Chondrocyte (in vitro differentiated cells): ENCODE measurements at regions not wholly inside any gene's neighbourhood (a gene's known extent, or its start where the extent isn't known, plus 50 kb on each side); places are given as distances from the start of the nearest gene placed in this dataset.
"Not testable (repeated sequence)": the region's sequence is repeated elsewhere in the genome, so short reads cannot be mapped to it uniquely, and the experiment has no call there.

Experiments used
- DNase-seq: peaks from one replicate; pipeline ENCODE4 v3.0.0; 2021; ENCODE audit warnings: mixed read lengths, low spot score
- H3K27ac Mint-ChIP-seq: one replicate; pipeline ENCODE4 v1.8.0; 2021; ENCODE audit warnings: mild to moderate bottlenecking, moderate library complexity, mixed read lengths; ENCODE audit not compliant: unreplicated experiment
- H3K27me3 Mint-ChIP-seq: 2 replicates; pipeline ENCODE4 v1.8.0; 2021; ENCODE audit warnings: low read depth, mixed read lengths
- H3K36me3 Mint-ChIP-seq: 2 replicates; pipeline ENCODE4 v1.8.0; 2021; ENCODE audit warnings: low read depth, mixed read lengths
- H3K4me1 Mint-ChIP-seq: 2 replicates; pipeline ENCODE4 v1.8.0; 2021; ENCODE audit warnings: low read depth, mild to moderate bottlenecking, mixed read lengths
- H3K4me3 Mint-ChIP-seq: one replicate; pipeline ENCODE4 v1.8.0; 2021; ENCODE audit warnings: mild to moderate bottlenecking, moderate library complexity, mixed read lengths; ENCODE audit not compliant: unreplicated experiment
- H3K9me3 Mint-ChIP-seq: 2 replicates; pipeline ENCODE4 v1.8.0; 2021; ENCODE audit warnings: low read depth, mixed read lengths
- CTCF ChIP-seq: fragments of 200-600 bp; sonication (generic); IDR thresholded peaks from 2 replicates; pipeline ENCODE4 v1.5.0; 2021; ENCODE audit warnings: antibody characterized with exemption, mild to moderate bottlenecking, moderate library complexity

GRCh38 chr5:50343715-50344114 lies 97.4 kb downstream of the EMB start:
- no peak overlapping the region for H3K27ac Mint-ChIP-seq
- TF ChIP-seq CTCF, result no peak
- no peak overlapping the region for H3K4me3 Mint-ChIP-seq
- no peak for DNase-seq
- H3K9me3 Mint-ChIP-seq, result peaks cover 9% of the 10 kb centered on the region
- no peaks in the 10 kb centered on the region for H3K36me3 Mint-ChIP-seq
- peaks cover 5% of the 10 kb centered on the region for H3K4me1 Mint-ChIP-seq
- no peaks in the 10 kb centered on the region for H3K27me3 Mint-ChIP-seq

- Mint-ChIP-seq H3K36me3 (no peaks in the 10 kb centered on the region), H3K27me3 (no peaks in the 10 kb centered on the region), H3K4me3 (no peak overlapping the region), H3K9me3 (peaks cover 12% of the 10 kb centered on the region), H3K4me1 (peaks cover 5% of the 10 kb centered on the region), H3K27ac (no peak overlapping the region)
- no peak for DNase-seq
- TF ChIP-seq CTCF, result no peak
Measured at GRCh38 chr5:50340757-50341156, 100.3 kb downstream of the EMB start.

- peak; percentile 53 for DNase-seq
- H3K9me3 Mint-ChIP-seq, result peaks cover 22% of the 10 kb centered on the region
- H3K4me1 Mint-ChIP-seq, H3K27me3 Mint-ChIP-seq, H3K36me3 Mint-ChIP-seq, H3K27ac Mint-ChIP-seq, H3K4me3 Mint-ChIP-seq: not testable (repeated sequence)
Measured at GRCh38 chr5:50330633-50331032, 110.5 kb downstream of the EMB start.

- no peaks in the 10 kb centered on the region for H3K4me1 Mint-ChIP-seq
- no peak for DNase-seq
- peaks cover 19% of the 10 kb centered on the region for H3K9me3 Mint-ChIP-seq
- no peak for TF ChIP-seq CTCF
- H3K27ac Mint-ChIP-seq, result no peak overlapping the region
- H3K27me3 Mint-ChIP-seq, result peaks cover 1% of the 10 kb centered on the region
- no peaks in the 10 kb centered on the region for H3K36me3 Mint-ChIP-seq
- no peak overlapping the region for H3K4me3 Mint-ChIP-seq
Measured at GRCh38 chr5:50328193-50328729, 112.8 kb downstream of the EMB start.

GRCh38 chr5:50325237-50325832 lies 115.8 kb downstream of the EMB start:
- TF ChIP-seq CTCF, result peak; percentile 93
- H3K4me1 Mint-ChIP-seq, result no peaks in the 10 kb centered on the region
- peaks cover 2% of the 10 kb centered on the region for H3K9me3 Mint-ChIP-seq
- H3K27ac Mint-ChIP-seq, result no peak overlapping the region
- no peak for DNase-seq
- H3K36me3 Mint-ChIP-seq, result no peaks in the 10 kb centered on the region
- no peak overlapping the region for H3K4me3 Mint-ChIP-seq
- H3K27me3 Mint-ChIP-seq, result peaks cover 1% of the 10 kb centered on the region

GRCh38 chr5:50320131-50320749 lies 120.8 kb downstream of the EMB start:
- Mint-ChIP-seq H3K9me3 (peaks cover 17% of the 10 kb centered on the region), H3K27me3 (no peaks in the 10 kb centered on the region), H3K36me3 (no peaks in the 10 kb centered on the region), H3K27ac (no peak overlapping the region), H3K4me3 (no peak overlapping the region), H3K4me1 (no peaks in the 10 kb centered on the region)
- DNase-seq, result no peak
- TF ChIP-seq CTCF, result peak; percentile 59
